ENCODE measurements at regions not wholly inside any gene's neighbourhood (a gene's known extent, or its start where the extent isn't known, plus 50 kb on each side); places are given as distances from the start of the nearest gene placed in this dataset.

GRCh38 chr11:134994431-134994830 lies 582.4 kb upstream of the B3GAT1 start:
- ATAC-seq, result no peak
- TF ChIP-seq ZC3H10 (CRISPR knock-in tag; IDR thresholded peaks at IDR 0.05) (no peak), OSR1 (CRISPR knock-in tag; IDR thresholded peaks at IDR 0.05) (no peak), POU6F1 (CRISPR knock-in tag; IDR thresholded peaks at IDR 0.05; ENCODE audit: borderline replicate concordance, low read depth) (no peak), CREB5 (CRISPR knock-in tag; IDR thresholded peaks at IDR 0.05; ENCODE audit: low read depth) (no peak), ARNTL (CRISPR knock-in tag; IDR thresholded peaks at IDR 0.05; ENCODE audit: borderline replicate concordance, low read depth) (no peak), ZFP3 (CRISPR knock-in tag; IDR thresholded peaks at IDR 0.05) (no peak), PPARA (CRISPR knock-in tag; IDR thresholded peaks at IDR 0.05; ENCODE audit: borderline replicate concordance) (no peak), BACH2 (CRISPR knock-in tag; IDR thresholded peaks at IDR 0.05; ENCODE audit: borderline replicate concordance) (no peak)

GRCh38 chr11:134993691-134994243 lies 581.7 kb upstream of the B3GAT1 start:
- no peak for ATAC-seq
- no peak for TF ChIP-seq CSDC2 (CRISPR knock-in tag; IDR thresholded peaks at IDR 0.05)
- no peak for TF ChIP-seq TSHZ2 (CRISPR knock-in tag; IDR thresholded peaks at IDR 0.05)
- no peak for TF ChIP-seq POU6F1 (CRISPR knock-in tag; IDR thresholded peaks at IDR 0.05; ENCODE audit: borderline replicate concordance, low read depth)
- no peak for TF ChIP-seq GLIS3 (CRISPR knock-in tag; IDR thresholded peaks at IDR 0.05)
- no peak for TF ChIP-seq ZFP30 (CRISPR knock-in tag; IDR thresholded peaks at IDR 0.05)
- TF ChIP-seq OSR1 (CRISPR knock-in tag; IDR thresholded peaks at IDR 0.05), result no peak
- no peak for TF ChIP-seq ARNTL (CRISPR knock-in tag; IDR thresholded peaks at IDR 0.05; ENCODE audit: borderline replicate concordance, low read depth)
- no peak for TF ChIP-seq ESRRG (CRISPR knock-in tag; IDR thresholded peaks at IDR 0.05)
- TF ChIP-seq ZNF565 (CRISPR knock-in tag; conservative IDR thresholded peaks at IDR 0.05; ENCODE audit: low read depth), result no peak
- no peak for TF ChIP-seq SNAI2 (CRISPR knock-in tag; IDR thresholded peaks at IDR 0.05)
- no peak for TF ChIP-seq ZNF8 (CRISPR knock-in tag; IDR thresholded peaks at IDR 0.05)
- TF ChIP-seq ZFP3 (CRISPR knock-in tag; IDR thresholded peaks at IDR 0.05), result no peak
- no peak for TF ChIP-seq CSRNP3 (CRISPR knock-in tag; IDR thresholded peaks at IDR 0.05)
- no peak for TF ChIP-seq TCF4 (CRISPR knock-in tag; IDR thresholded peaks at IDR 0.05; ENCODE audit: borderline replicate concordance)

- no peak for ATAC-seq
- no peak for TF ChIP-seq TSHZ2 (CRISPR knock-in tag; IDR thresholded peaks at IDR 0.05)
- TF ChIP-seq ZC3H10 (CRISPR knock-in tag; IDR thresholded peaks at IDR 0.05), result no peak
- no peak for TF ChIP-seq BACH2 (CRISPR knock-in tag; IDR thresholded peaks at IDR 0.05; ENCODE audit: borderline replicate concordance)
- no peak for TF ChIP-seq CSRNP3 (CRISPR knock-in tag; IDR thresholded peaks at IDR 0.05)
- no peak for TF ChIP-seq ZNF8 (CRISPR knock-in tag; IDR thresholded peaks at IDR 0.05)
- no peak for TF ChIP-seq RARB (CRISPR knock-in tag; IDR thresholded peaks at IDR 0.05)
- TF ChIP-seq ESRRG (CRISPR knock-in tag; IDR thresholded peaks at IDR 0.05), result no peak
- TF ChIP-seq OSR1 (CRISPR knock-in tag; IDR thresholded peaks at IDR 0.05), result no peak
- TF ChIP-seq SNAI2 (CRISPR knock-in tag; IDR thresholded peaks at IDR 0.05), result no peak
- no peak for TF ChIP-seq CSDC2 (CRISPR knock-in tag; IDR thresholded peaks at IDR 0.05)
- no peak for TF ChIP-seq ZNF565 (CRISPR knock-in tag; conservative IDR thresholded peaks at IDR 0.05; ENCODE audit: low read depth)
Measured at GRCh38 chr11:134992981-134993380, 580.9 kb upstream of the B3GAT1 start.
